Pancreas (tissue), 10 donors: ENCODE measurements at regions not wholly inside any gene's neighbourhood (a gene's known extent, or its start where the extent isn't known, plus 50 kb on each side); places are given as distances from the start of the nearest gene placed in this dataset.
"Not testable (repeated sequence)": the region's sequence is repeated elsewhere in the genome, so short reads cannot be mapped to it uniquely, and the experiment has no call there.

Source experiments
- ATAC-seq, 4 donors: fragments of 200-7000 bp; cut with Tn5 transposase; one replicate each; pipeline versions ENCODE4 v1.8.0 to v1.9.1; 2020; ENCODE audit warnings: mild to moderate bottlenecking in 4 of 4, moderate library complexity in 4 of 4
- DNase-seq, 6 donors: peaks; one replicate each; pipeline ENCODE4 v3.0.0-alpha.2; 2020
- FAIRE-seq: peaks from 2 replicates; lab custom pipeline; 2012; peaks lifted over from hg19 to GRCh38; lab: Jason Lieb, UNC
- H3K27ac ChIP-seq, 4 donors: fragments of 200-600 bp; sonication (generic); 1 replicate in 3 of 4; 2 replicates in 1 of 4; pipeline versions ENCODE4 v1.5.0 to v1.8.0; 2020
- H3K27me3 ChIP-seq, 4 donors: fragments of 200-600 bp; one replicate each; pipeline ENCODE4 v1.8.0; 2021
- H3K36me3 ChIP-seq, 3 donors: fragments of 200-600 bp; sonication (generic) in 1 of 3; one replicate each; pipeline versions ENCODE4 v1.5.0 to v1.8.0; 2020 to 2021
- H3K4me1 ChIP-seq, 3 donors: fragments of 200-600 bp; one replicate each; pipeline ENCODE4 v1.8.0; 2021
- H3K4me3 ChIP-seq, 4 donors: fragments of 200-600 bp; sonication (generic) in 2 of 4; one replicate each; pipeline versions ENCODE4 v1.5.0 to v1.8.0; 2020 to 2021
- H3K9me3 ChIP-seq, 4 donors: fragments of 200-600 bp; one replicate each; pipeline ENCODE4 v1.8.0; 2021
- WGBS, 2 donors: extraction: QIAGEN DNeasy Blood & Tissue Kit; methylation state at CpG; one replicate each; pipeline ENCODE4 v1.1.7; 2013; 5-methylcytosine and 5-hydroxymethylcytosine counted together
- intact Hi-C, 3 donors: fragments of 100-400 bp; cut with DNase I; formaldehyde crosslinking; loops; one replicate each; pipeline versions ENCODE4 v1.11.1 to v1.14.2; 2022
- TF ChIP-seq, protein P1 (sequence below), 4 donors: fragments of 200-600 bp; sonication (generic) in 3 of 4; IDR thresholded peaks; one replicate each; pipeline versions ENCODE4 v1.5.0 to v1.8.0; 2021; ENCODE audit warnings: antibody characterized with exemption in 4 of 4
- donor health status: healthy with polysubstance abuse.
- donor health status: DM: no; HTN: no; CAD: no; lungs with moderate emphysema.
- donor health status: DM: no; HTN: no; CAD: no.
- donor health status: control.
- donor health status: control.
- donor health status: Bipolar disorder and iron deficiency.
- donor health status: DM: yes; HTN: yes; CAD: no.
- donor health status: DM: no; HTN: no; CAD: no.
- donor health status: DM: no; HTN: no; CAD: no.
- donor health status: DM: yes; HTN: yes; CAD: no.

DNA sequence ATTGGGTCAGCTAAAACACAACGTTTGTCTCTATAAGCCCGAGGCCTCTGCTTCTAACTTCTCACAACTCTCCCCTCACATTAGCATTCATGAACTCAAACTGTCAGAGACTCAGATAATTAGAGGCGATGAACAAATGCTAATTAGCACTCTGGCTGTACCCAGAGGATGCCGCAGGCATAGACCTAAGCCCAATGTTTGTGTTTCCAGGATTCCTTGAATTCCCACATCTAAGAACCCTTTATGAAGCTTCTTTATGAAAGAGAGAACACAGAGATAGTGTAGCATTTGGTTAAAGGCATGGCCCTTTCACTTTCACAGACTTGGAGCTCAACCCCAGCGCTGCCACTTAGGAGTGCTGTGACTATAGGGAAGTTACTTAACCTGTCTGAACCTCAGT is 512.2 kb downstream of the GRIN2A start:
- H3K4me1 ChIP-seq: no peaks in the 10 kb centered on the region
- no peak for DNase-seq
- H3K4me3 ChIP-seq: no peak overlapping the region
- H3K9me3 ChIP-seq: no peaks in the 10 kb centered on the region
- intact Hi-C loops: no loop called here
- no peak overlapping the region for H3K27ac ChIP-seq
- FAIRE-seq: no peak
- H3K36me3 ChIP-seq: no peaks in the 10 kb centered on the region
- TF ChIP-seq, protein P1, sequence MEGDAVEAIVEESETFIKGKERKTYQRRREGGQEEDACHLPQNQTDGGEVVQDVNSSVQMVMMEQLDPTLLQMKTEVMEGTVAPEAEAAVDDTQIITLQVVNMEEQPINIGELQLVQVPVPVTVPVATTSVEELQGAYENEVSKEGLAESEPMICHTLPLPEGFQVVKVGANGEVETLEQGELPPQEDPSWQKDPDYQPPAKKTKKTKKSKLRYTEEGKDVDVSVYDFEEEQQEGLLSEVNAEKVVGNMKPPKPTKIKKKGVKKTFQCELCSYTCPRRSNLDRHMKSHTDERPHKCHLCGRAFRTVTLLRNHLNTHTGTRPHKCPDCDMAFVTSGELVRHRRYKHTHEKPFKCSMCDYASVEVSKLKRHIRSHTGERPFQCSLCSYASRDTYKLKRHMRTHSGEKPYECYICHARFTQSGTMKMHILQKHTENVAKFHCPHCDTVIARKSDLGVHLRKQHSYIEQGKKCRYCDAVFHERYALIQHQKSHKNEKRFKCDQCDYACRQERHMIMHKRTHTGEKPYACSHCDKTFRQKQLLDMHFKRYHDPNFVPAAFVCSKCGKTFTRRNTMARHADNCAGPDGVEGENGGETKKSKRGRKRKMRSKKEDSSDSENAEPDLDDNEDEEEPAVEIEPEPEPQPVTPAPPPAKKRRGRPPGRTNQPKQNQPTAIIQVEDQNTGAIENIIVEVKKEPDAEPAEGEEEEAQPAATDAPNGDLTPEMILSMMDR (IDR thresholded peaks at IDR 0.05): no peak
- H3K27me3 ChIP-seq: no peaks in the 10 kb centered on the region
- ATAC-seq: no peak
- WGBS, 2 donors: 64 to 65% methylated on average over 5 of the region's 5 CpGs

- FAIRE-seq, H3K4me1 ChIP-seq, H3K36me3 ChIP-seq, H3K9me3 ChIP-seq, ATAC-seq, H3K4me3 ChIP-seq, H3K27ac ChIP-seq, H3K27me3 ChIP-seq, DNase-seq, intact Hi-C loops: not testable (repeated sequence)
- 83 to 87% methylated on average over 5 of the region's 5 CpGs for WGBS, 2 donors
These were observed 511.6 kb downstream of the GRIN2A start for GRCh38 chr16:9670616-9671015.

DNA sequence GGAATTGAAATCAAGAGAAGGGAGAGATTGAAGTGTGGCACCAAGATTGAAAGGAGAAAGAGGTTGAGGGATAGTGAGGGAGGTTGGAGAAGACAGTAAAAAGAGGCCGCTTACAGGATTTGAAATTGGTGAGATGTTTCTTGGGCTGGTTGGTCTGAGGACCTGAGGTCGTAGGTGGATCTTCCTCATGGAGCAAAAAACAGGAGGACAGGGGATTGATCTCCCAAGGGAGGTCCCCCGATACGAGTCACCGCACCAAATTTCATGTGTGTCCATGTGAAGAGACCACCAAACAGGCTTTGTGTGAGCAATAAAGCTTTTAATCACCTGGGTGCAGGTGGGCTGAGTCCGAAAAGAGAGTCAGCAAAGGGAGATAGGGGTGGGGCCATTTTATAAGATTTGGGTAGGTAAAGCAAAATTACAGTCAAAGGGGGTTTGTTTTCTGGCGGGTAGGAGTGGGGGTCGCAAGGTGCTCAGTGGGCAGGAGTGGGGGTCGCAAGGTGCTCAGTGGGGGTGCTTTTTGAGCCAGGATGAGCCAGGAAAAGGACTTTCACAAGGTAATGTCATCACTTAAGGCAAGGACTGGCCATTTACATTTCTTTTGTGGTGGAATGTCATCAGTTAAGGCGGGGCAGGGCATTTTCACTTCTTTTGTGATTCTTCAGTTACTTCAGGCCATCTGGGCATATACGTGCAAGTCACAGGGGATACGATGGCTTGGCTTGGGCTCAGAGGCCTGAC is 505.5 kb downstream of the GRIN2A start:
- 79 to 81% methylated on average over 11 to 12 of the region's 12 CpGs for WGBS, 2 donors
- not testable (repeated sequence) for H3K4me1 ChIP-seq, ATAC-seq

DNA sequence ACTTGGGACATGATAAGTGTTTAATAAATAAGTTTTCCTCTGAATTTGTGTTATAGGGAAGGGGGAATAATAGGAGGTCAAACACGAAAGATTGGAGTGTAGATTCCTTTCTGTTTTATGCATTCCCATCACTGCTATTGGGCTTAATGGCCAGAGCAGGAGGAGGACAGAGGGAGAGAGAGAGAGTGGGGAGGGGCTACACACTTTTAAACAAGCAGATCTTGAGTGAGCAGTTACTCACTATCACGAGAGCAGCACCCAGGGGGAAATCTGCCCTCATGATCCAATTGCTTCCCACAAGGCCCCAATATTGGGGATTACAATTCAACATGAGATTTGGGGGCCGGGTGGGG is 505.0 kb downstream of the GRIN2A start:
- Histone ChIP-seq H3K36me3 (no peaks in the 10 kb centered on the region), H3K27me3 (no peaks in the 10 kb centered on the region), H3K4me1 (no peaks in the 10 kb centered on the region), H3K27ac (no peak overlapping the region), H3K4me3 (no peak overlapping the region), H3K9me3 (no peaks in the 10 kb centered on the region)
- WGBS, 2 donors: 52 to 62% methylated on average over 3 of the region's 3 CpGs
- intact Hi-C loops: no loop called here
- DNase-seq: no peak
- no peak for ATAC-seq
- TF ChIP-seq, protein P1 (IDR thresholded peaks at IDR 0.05): no peak
- no peak for FAIRE-seq

More for the DNA sequence above, 505.5 kb downstream of the GRIN2A start:
- H3K4me3 ChIP-seq, DNase-seq, H3K36me3 ChIP-seq, H3K9me3 ChIP-seq, intact Hi-C loops, FAIRE-seq, H3K27me3 ChIP-seq, H3K27ac ChIP-seq: not testable (repeated sequence)

- H3K9me3 ChIP-seq: no peaks in the 10 kb centered on the region
These were observed 502.9 kb downstream of the GRIN2A start for GRCh38 chr16:9679213-9679767.

More at GRCh38 chr16:9679213-9679767, 502.9 kb downstream of the GRIN2A start:
- Histone ChIP-seq H3K4me3 (no peak overlapping the region), H3K27me3 (no peaks in the 10 kb centered on the region), H3K4me1 (no peaks in the 10 kb centered on the region), H3K36me3 (no peaks in the 10 kb centered on the region), H3K27ac (no peak overlapping the region)
- TF ChIP-seq, protein P1 (IDR thresholded peaks at IDR 0.05): no peak
- 21 to 25% methylated on average over 11 of the region's 11 CpGs for WGBS, 2 donors
- intact Hi-C loops: no loop called here
- no peak for ATAC-seq
- FAIRE-seq: no peak
- no peak for DNase-seq
